ACC112 (cell line): ENCODE measurements at regions not wholly inside any gene's neighbourhood (a gene's known extent, or its start where the extent isn't known, plus 50 kb on each side); places are given as distances from the start of the nearest gene placed in this dataset.
"Not testable (repeated sequence)": the region's sequence is repeated elsewhere in the genome, so short reads cannot be mapped to it uniquely, and the experiment has no call there.

ENCODE experiments used
- H2AFZ ChIP-seq: fragments of 200-600 bp; sonication (generic); one replicate; pipeline ENCODE4 v1.6.0; 2017; ENCODE audit warnings: antibody characterized with exemption, low read length; ENCODE audit not compliant: unreplicated experiment
- H3K27ac ChIP-seq: fragments of 200-600 bp; sonication (generic); 2 replicates; pipeline ENCODE4 v1.5.1; 2014; ENCODE audit warnings: low read depth, mild to moderate bottlenecking, antibody characterized with exemption, low read length, moderate library complexity
- H3K27me3 ChIP-seq: fragments of 200-600 bp; sonication (generic); 2 replicates; pipeline ENCODE4 v1.6.1; 2014; ENCODE audit warnings: mild to moderate bottlenecking, antibody characterized with exemption, low read length, moderate library complexity, mixed read lengths; ENCODE audit not compliant: insufficient read depth
- H3K36me3 ChIP-seq: fragments of 200-600 bp; sonication (generic); 2 replicates; pipeline ENCODE4 v1.6.1; 2016; ENCODE audit warnings: mild to moderate bottlenecking, antibody characterized with exemption, low read length, moderate library complexity, mixed read lengths; ENCODE audit not compliant: insufficient read depth
- H3K4me1 ChIP-seq: fragments of 200-600 bp; sonication (generic); one replicate; pipeline ENCODE4 v1.6.1; 2016; ENCODE audit warnings: low read length, mixed read lengths; ENCODE audit not compliant: insufficient read depth, unreplicated experiment, control insufficient read depth
- H3K4me3 ChIP-seq: fragments of 200-600 bp; sonication (generic); 2 replicates; pipeline ENCODE4 v1.5.1; 2014; ENCODE audit warnings: mild to moderate bottlenecking, low read depth, low read length
- H3K79me2 ChIP-seq: fragments of 200-600 bp; sonication (generic); one replicate; pipeline ENCODE4 v1.6.0; 2016; ENCODE audit warnings: low read length; ENCODE audit not compliant: control insufficient read depth, unreplicated experiment, insufficient read depth

GRCh38 chr4:162761965-162762364 lies 404.7 kb downstream of the NAF1 start:
- Histone ChIP-seq H3K27me3 (no peaks in the 10 kb centered on the region), H3K27ac (no peak overlapping the region), H3K4me1 (no peaks in the 10 kb centered on the region), H3K4me3 (no peak overlapping the region), H2AFZ (no peak overlapping the region), H3K36me3 (no peaks in the 10 kb centered on the region), H3K79me2 (no peaks in the 10 kb centered on the region)

- not testable (repeated sequence) for H3K4me3 ChIP-seq, H3K4me1 ChIP-seq, H3K27ac ChIP-seq, H3K36me3 ChIP-seq, H2AFZ ChIP-seq, H3K79me2 ChIP-seq, H3K27me3 ChIP-seq
Observed at GRCh38 chr4:162740228-162740627, 426.5 kb downstream of the NAF1 start.

- H3K4me1 ChIP-seq, H3K79me2 ChIP-seq, H3K27me3 ChIP-seq, H3K27ac ChIP-seq, H2AFZ ChIP-seq, H3K36me3 ChIP-seq, H3K4me3 ChIP-seq: not testable (repeated sequence)
Observed at GRCh38 chr4:162739596-162739995, 427.1 kb downstream of the NAF1 start.

GRCh38 chr4:162732876-162733275 lies 433.8 kb downstream of the NAF1 start:
- Histone ChIP-seq H3K27ac (no peak overlapping the region), H3K4me3 (no peak overlapping the region), H3K4me1 (no peaks in the 10 kb centered on the region), H3K27me3 (no peaks in the 10 kb centered on the region), H3K36me3 (no peaks in the 10 kb centered on the region), H2AFZ (no peak overlapping the region), H3K79me2 (no peaks in the 10 kb centered on the region)

GRCh38 chr4:162727766-162728165 lies 438.9 kb downstream of the NAF1 start:
- Histone ChIP-seq H3K27me3 (no peaks in the 10 kb centered on the region), H3K79me2 (no peaks in the 10 kb centered on the region), H3K4me3 (no peak overlapping the region)

GRCh38 chr4:162727232-162727631 lies 439.5 kb downstream of the NAF1 start:
- H3K27ac ChIP-seq, result no peak overlapping the region
- H3K27me3 ChIP-seq, result no peaks in the 10 kb centered on the region
- H2AFZ ChIP-seq, result no peak overlapping the region
- no peaks in the 10 kb centered on the region for H3K4me1 ChIP-seq
- H3K4me3 ChIP-seq, result no peak overlapping the region
- no peaks in the 10 kb centered on the region for H3K36me3 ChIP-seq
- H3K79me2 ChIP-seq, result no peaks in the 10 kb centered on the region

More at GRCh38 chr4:162727766-162728165, 438.9 kb downstream of the NAF1 start:
- no peak overlapping the region for H3K27ac ChIP-seq
- H2AFZ ChIP-seq, result no peak overlapping the region
- H3K4me1 ChIP-seq, result no peaks in the 10 kb centered on the region
- H3K36me3 ChIP-seq, result no peaks in the 10 kb centered on the region

GRCh38 chr4:162715401-162715800 lies 451.3 kb downstream of the NAF1 start:
- H3K36me3 ChIP-seq, result no peaks in the 10 kb centered on the region
- H2AFZ ChIP-seq, result no peak overlapping the region
- H3K4me3 ChIP-seq, result no peak overlapping the region
- H3K27ac ChIP-seq, result no peak overlapping the region
- no peaks in the 10 kb centered on the region for H3K79me2 ChIP-seq
- no peaks in the 10 kb centered on the region for H3K4me1 ChIP-seq
- no peaks in the 10 kb centered on the region for H3K27me3 ChIP-seq

- Histone ChIP-seq H3K36me3 (no peaks in the 10 kb centered on the region), H2AFZ (no peak overlapping the region), H3K79me2 (no peaks in the 10 kb centered on the region), H3K27ac (no peak overlapping the region), H3K4me3 (no peak overlapping the region), H3K27me3 (no peaks in the 10 kb centered on the region), H3K4me1 (no peaks in the 10 kb centered on the region)
Observed at GRCh38 chr4:162707962-162708361, 458.7 kb downstream of the NAF1 start.

GRCh38 chr4:162706632-162707031 lies 460.1 kb downstream of the NAF1 start:
- no peaks in the 10 kb centered on the region for H3K79me2 ChIP-seq
- H3K27me3 ChIP-seq, result no peaks in the 10 kb centered on the region
- no peaks in the 10 kb centered on the region for H3K36me3 ChIP-seq
- no peak overlapping the region for H2AFZ ChIP-seq
- H3K4me3 ChIP-seq, result no peak overlapping the region
- H3K27ac ChIP-seq, result no peak overlapping the region
- H3K4me1 ChIP-seq, result no peaks in the 10 kb centered on the region

GRCh38 chr4:162706051-162706450 lies 460.6 kb downstream of the NAF1 start:
- Histone ChIP-seq H3K36me3 (no peaks in the 10 kb centered on the region), H3K27ac (no peak overlapping the region), H3K4me1 (no peaks in the 10 kb centered on the region), H3K79me2 (no peaks in the 10 kb centered on the region), H2AFZ (no peak overlapping the region), H3K4me3 (no peak overlapping the region), H3K27me3 (no peaks in the 10 kb centered on the region)

- no peaks in the 10 kb centered on the region for H3K36me3 ChIP-seq
- H3K4me3 ChIP-seq, result no peak overlapping the region
- H3K27ac ChIP-seq, result no peak overlapping the region
- no peaks in the 10 kb centered on the region for H3K79me2 ChIP-seq
- H2AFZ ChIP-seq, result no peak overlapping the region
- H3K27me3 ChIP-seq, result no peaks in the 10 kb centered on the region
- no peaks in the 10 kb centered on the region for H3K4me1 ChIP-seq
Observed at GRCh38 chr4:162705130-162705803, 461.4 kb downstream of the NAF1 start.
